ENCODE measurements at regions not wholly inside any gene's neighbourhood (a gene's known extent, or its start where the extent isn't known, plus 50 kb on each side); places are given as distances from the start of the nearest gene placed in this dataset.

DNA sequence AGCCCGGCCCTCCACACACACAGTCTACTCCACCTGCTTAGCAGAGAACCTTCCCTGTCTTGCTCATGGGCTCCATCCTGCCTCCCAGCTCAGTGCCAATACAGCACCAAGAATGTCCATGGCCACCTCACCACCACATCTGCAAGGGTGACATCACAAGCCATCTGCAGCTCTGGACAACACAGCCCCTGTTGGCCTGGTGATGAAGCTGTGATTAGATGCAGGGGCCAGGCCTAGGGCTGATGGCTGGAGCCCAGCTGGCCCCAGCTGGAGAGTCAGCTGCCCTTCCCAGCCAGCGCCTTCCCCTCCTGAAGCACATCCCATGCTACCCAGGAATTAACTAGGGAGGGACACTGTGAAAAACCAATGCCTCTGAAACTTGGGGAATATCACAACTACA lies 91.1 kb downstream of the TTC32 start:
- TF ChIP-seq, protein P1, sequence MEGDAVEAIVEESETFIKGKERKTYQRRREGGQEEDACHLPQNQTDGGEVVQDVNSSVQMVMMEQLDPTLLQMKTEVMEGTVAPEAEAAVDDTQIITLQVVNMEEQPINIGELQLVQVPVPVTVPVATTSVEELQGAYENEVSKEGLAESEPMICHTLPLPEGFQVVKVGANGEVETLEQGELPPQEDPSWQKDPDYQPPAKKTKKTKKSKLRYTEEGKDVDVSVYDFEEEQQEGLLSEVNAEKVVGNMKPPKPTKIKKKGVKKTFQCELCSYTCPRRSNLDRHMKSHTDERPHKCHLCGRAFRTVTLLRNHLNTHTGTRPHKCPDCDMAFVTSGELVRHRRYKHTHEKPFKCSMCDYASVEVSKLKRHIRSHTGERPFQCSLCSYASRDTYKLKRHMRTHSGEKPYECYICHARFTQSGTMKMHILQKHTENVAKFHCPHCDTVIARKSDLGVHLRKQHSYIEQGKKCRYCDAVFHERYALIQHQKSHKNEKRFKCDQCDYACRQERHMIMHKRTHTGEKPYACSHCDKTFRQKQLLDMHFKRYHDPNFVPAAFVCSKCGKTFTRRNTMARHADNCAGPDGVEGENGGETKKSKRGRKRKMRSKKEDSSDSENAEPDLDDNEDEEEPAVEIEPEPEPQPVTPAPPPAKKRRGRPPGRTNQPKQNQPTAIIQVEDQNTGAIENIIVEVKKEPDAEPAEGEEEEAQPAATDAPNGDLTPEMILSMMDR (IDR thresholded peaks at IDR 0.05), result no peak
- Histone ChIP-seq H3K27ac (peak overlapping the region; percentile 27 to 80), H3K4me3 (no peak overlapping the region)
- DNase-seq (ENCODE audit: low spot score), result no peak

DNA sequence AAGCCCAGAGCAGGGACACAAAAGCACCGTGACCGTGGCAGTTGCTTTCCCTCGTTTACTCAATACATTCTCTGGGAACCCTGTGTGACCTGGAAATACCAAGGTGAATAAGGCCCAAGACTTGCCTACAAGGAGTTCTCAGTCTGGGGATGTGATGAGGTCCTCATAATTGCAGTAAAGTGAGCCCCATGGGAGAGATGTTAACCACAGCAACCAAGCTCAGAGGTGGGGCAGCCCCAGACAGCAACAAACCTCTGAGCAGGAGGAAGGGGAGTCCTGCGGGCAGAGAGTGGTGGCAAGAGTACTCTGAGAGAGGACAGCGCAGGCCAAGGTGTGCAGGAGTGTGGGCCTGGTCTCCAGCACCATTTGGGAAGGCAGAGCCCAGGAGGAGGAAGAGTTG lies 91.6 kb downstream of the TTC32 start:
- TF ChIP-seq, protein P1 (IDR thresholded peaks at IDR 0.05), result no peak
- H3K4me3 ChIP-seq, result no peak overlapping the region
- no peak for DNase-seq (ENCODE audit: low spot score)
- H3K27ac ChIP-seq, result peak overlapping the region in 1 of 2 donors; percentile 80

DNA sequence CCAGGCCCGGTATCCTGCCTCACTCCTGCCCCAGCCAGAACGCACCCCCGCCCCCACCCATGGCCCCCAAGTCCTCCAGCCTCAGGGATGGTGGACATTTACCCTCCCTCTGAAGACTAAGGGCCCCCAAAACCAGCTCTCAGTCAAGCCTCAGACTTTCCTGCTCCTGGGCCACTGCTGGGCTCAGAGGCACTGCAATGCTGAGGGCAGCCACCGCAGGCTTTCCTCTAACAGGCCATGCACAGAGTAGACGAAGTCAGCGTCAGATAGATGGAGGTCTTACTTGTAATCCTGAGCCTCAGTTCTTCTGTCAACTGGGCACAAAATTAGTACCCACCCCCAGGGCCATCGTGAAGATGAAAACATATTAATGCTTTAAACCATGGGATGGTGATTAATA lies 92.6 kb downstream of the TTC32 start:
- Histone ChIP-seq H3K27ac (peak overlapping the region in 1 of 2 donors; percentile 25), H3K4me3 (no peak overlapping the region)
- TF ChIP-seq, protein P1 (IDR thresholded peaks at IDR 0.05), result no peak
- no peak for DNase-seq (ENCODE audit: low spot score)

DNA sequence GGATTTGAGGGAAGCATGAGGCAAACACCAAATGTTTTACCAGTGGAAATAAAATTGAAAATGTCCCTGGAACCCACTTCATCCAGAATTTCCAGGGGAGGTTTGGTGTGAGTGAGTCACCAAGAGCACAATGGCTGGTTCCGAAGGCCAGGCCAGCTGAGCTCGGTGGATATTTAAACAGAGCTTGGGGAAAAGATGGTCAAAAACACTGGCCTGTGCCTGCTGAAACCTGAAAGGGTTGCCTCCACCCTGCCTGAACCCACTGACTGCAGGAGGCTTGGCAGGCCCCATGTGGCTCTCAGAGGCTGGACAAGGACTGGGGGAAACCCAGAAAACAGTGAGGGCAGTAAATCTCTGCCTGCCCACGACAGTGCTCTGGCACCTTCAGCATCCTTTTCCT lies 93.9 kb downstream of the TTC32 start:
- no peak for DNase-seq (ENCODE audit: low spot score)
- TF ChIP-seq, protein P1 (IDR thresholded peaks at IDR 0.05), result no peak
- no peak overlapping the region for H3K4me3 ChIP-seq
- peak overlapping the region; percentile 78 to 85 for H3K27ac ChIP-seq

DNA sequence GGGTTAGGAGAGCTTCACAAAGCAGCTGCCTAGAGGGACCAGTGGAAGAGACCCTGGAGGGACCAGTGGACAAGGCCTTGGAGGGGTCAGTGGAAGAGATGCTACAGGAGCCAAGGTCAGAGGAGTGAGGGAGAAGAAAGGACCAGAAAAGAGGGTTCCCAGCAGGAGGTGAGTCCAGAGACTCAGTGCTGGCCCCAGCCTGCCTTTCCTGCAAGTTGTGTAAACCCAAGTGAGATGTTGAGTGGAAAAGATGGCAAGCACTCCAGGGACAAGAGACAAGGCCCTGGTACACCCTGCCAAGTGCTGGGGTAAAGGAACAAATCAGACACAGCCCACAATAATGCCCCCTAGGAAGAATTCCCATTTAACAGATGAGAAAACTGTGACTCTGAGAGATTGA lies 94.4 kb downstream of the TTC32 start:
- DNase-seq (ENCODE audit: low spot score), result no peak

DNA sequence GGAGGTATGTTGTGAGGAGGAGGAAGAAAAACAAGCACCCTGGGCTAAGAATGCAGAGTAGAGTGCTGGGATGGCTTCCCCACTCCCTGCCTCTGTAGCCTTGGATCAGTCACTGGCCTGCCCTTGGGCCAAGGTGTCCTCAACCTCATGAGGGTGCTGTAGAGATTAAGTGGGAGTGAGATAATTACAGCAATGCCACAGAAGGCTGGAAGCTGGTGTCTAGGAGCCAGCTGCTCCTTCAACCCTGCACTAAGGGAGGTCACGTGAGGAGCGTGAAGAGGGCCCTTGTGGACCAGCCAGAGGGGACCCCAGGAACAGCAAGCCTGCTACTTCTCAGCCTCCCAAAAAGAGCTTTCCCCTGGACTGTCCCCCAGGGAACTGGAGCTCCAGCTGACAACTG lies 95.2 kb downstream of the TTC32 start:
- no peak for DNase-seq (ENCODE audit: low spot score)
- Histone ChIP-seq H3K4me3 (no peak overlapping the region), H3K27ac (peak overlapping the region; percentile 78 to 85)
- TF ChIP-seq, protein P1 (IDR thresholded peaks at IDR 0.05), result no peak

More for the DNA sequence above, 94.4 kb downstream of the TTC32 start:
- Histone ChIP-seq H3K27ac (peak overlapping the region; percentile 78 to 85), H3K4me3 (no peak overlapping the region)
- TF ChIP-seq, protein P1 (IDR thresholded peaks at IDR 0.05), result no peak

DNA sequence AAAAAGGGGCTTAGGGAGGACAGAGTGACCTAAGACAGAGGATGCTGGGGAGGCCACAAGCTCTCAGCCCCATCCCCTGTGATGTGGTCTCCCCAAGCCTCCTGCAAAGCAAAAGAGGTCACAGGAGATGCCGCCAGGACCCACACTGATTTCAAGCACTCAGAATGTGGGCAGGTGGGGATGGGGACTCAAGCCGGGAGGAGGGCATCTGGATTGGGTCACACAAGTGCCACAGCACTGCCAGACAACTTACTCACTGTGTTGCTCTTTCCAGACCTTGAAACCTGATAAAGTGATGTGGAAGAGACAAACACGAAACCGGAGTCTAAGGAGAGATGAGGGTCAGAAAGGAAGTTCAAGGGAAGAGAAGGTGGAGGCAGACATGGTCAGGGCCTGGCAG lies 95.7 kb downstream of the TTC32 start:
- peak overlapping the region; percentile 78 to 85 for H3K27ac ChIP-seq
- H3K4me3 ChIP-seq, result no peak overlapping the region
- TF ChIP-seq, protein P1 (IDR thresholded peaks at IDR 0.05), result no peak
- DNase-seq (ENCODE audit: low spot score), result no peak
